ENCODE measurements at regions not wholly inside any gene's neighbourhood (a gene's known extent, or its start where the extent isn't known, plus 50 kb on each side); places are given as distances from the start of the nearest gene placed in this dataset.
"Not testable (repeated sequence)": the region's sequence is repeated elsewhere in the genome, so short reads cannot be mapped to it uniquely, and the experiment has no call there.

- no peak overlapping the region for H3K4me3 ChIP-seq (ENCODE audit: low read depth, low read length, poor library complexity, severe bottlenecking)
- ChIA-PET POLR2A (ENCODE audit: low non-redundant PET) (no interaction called here), CTCF (no interaction called here)
- no peaks in the 10 kb centered on the region for H3K9me3 ChIP-seq (ENCODE audit: low read depth, low read length, poor library complexity, severe bottlenecking)
- intact Hi-C loops (cut with micrococcal nuclease; ENCODE audit: unreplicated experiment), result no loop called here
- H3K27ac ChIP-seq (ENCODE audit: low read depth, low read length, poor library complexity, severe bottlenecking), result no peak overlapping the region
- H3K36me3 ChIP-seq (ENCODE audit: insufficient read depth, low read length, poor library complexity, severe bottlenecking), result no peaks in the 10 kb centered on the region
- H3K27me3 ChIP-seq (replicated peaks; ENCODE audit: insufficient read depth, low read depth, low read length, poor library complexity), result no peaks in the 10 kb centered on the region
- no peaks in the 10 kb centered on the region for H3K4me1 ChIP-seq (ENCODE audit: insufficient read depth, low read length, poor library complexity, severe bottlenecking)
- BruUV-seq (replicated peaks), result no TSS peak
- peak; percentile 0 for DNase-seq (ENCODE audit: low spot score)
- TF ChIP-seq EZH2 (IDR thresholded peaks at IDR 0.05; ENCODE audit: borderline replicate concordance, low read depth, low read length, poor library complexity, severe bottlenecking) (no peak), CTCF (conservative IDR thresholded peaks at IDR 0.05; ENCODE audit: low read depth, low read length) (no peak)
These were observed 846.6 kb upstream of the ANO3 start for GRCh38 chr11:25485315-25485714.

GRCh38 chr11:25486338-25486737 is 845.6 kb upstream of the ANO3 start:
- CTCF ChIA-PET; POLR2A ChIA-PET (ENCODE audit: low non-redundant PET); H3K27me3 ChIP-seq (replicated peaks; ENCODE audit: insufficient read depth, low read depth, low read length, poor library complexity); DNase-seq (ENCODE audit: low spot score); H3K36me3 ChIP-seq (ENCODE audit: insufficient read depth, low read length, poor library complexity, severe bottlenecking); H3K4me3 ChIP-seq (ENCODE audit: low read depth, low read length, poor library complexity, severe bottlenecking); H3K27ac ChIP-seq (ENCODE audit: low read depth, low read length, poor library complexity, severe bottlenecking); H3K4me1 ChIP-seq (ENCODE audit: insufficient read depth, low read length, poor library complexity, severe bottlenecking); BruUV-seq (replicated peaks); intact Hi-C loops (cut with micrococcal nuclease; ENCODE audit: unreplicated experiment); H3K9me3 ChIP-seq (ENCODE audit: low read depth, low read length, poor library complexity, severe bottlenecking): not testable (repeated sequence)

- DNase-seq (ENCODE audit: low spot score); POLR2A ChIA-PET (ENCODE audit: low non-redundant PET); H3K9me3 ChIP-seq (ENCODE audit: low read depth, low read length, poor library complexity, severe bottlenecking); H3K27me3 ChIP-seq (replicated peaks; ENCODE audit: insufficient read depth, low read depth, low read length, poor library complexity); H3K4me3 ChIP-seq (ENCODE audit: low read depth, low read length, poor library complexity, severe bottlenecking); intact Hi-C loops (cut with micrococcal nuclease; ENCODE audit: unreplicated experiment); BruUV-seq (replicated peaks); H3K4me1 ChIP-seq (ENCODE audit: insufficient read depth, low read length, poor library complexity, severe bottlenecking); CTCF ChIA-PET; H3K36me3 ChIP-seq (ENCODE audit: insufficient read depth, low read length, poor library complexity, severe bottlenecking); H3K27ac ChIP-seq (ENCODE audit: low read depth, low read length, poor library complexity, severe bottlenecking): not testable (repeated sequence)
These were observed 843.8 kb upstream of the ANO3 start for GRCh38 chr11:25488176-25488575.

DNA sequence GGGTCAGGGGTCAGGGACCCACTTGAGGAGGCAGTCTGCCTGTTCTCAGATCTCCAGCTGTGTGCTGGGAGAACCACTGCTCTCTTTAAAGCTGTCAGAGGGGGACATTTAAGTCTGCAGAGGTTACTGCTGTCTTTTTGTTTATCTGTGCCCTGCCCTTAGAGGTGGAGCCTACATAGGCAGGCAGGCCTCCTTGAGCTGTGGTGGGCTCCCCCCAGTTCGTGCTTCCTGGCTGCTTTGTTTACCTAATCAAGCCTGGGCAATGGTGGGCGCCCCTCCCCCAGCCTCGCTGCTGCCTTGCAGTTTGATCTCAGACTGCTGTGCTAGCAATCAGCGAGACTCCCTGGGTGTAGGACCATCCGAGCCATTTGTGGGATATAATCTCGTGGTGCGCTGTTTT is 830.5 kb upstream of the ANO3 start:
- H3K4me3 ChIP-seq (ENCODE audit: low read depth, low read length, poor library complexity, severe bottlenecking); intact Hi-C loops (cut with micrococcal nuclease; ENCODE audit: unreplicated experiment); H3K27me3 ChIP-seq (replicated peaks; ENCODE audit: insufficient read depth, low read depth, low read length, poor library complexity); H3K9me3 ChIP-seq (ENCODE audit: low read depth, low read length, poor library complexity, severe bottlenecking); H3K27ac ChIP-seq (ENCODE audit: low read depth, low read length, poor library complexity, severe bottlenecking); DNase-seq (ENCODE audit: low spot score); H3K36me3 ChIP-seq (ENCODE audit: insufficient read depth, low read length, poor library complexity, severe bottlenecking); H3K4me1 ChIP-seq (ENCODE audit: insufficient read depth, low read length, poor library complexity, severe bottlenecking); BruUV-seq (replicated peaks); POLR2A ChIA-PET (ENCODE audit: low non-redundant PET); CTCF ChIA-PET: not testable (repeated sequence)

GRCh38 chr11:25515576-25515975 is 816.4 kb upstream of the ANO3 start:
- no peaks in the 10 kb centered on the region for H3K9me3 ChIP-seq (ENCODE audit: low read depth, low read length, poor library complexity, severe bottlenecking)
- no peaks in the 10 kb centered on the region for H3K27me3 ChIP-seq (replicated peaks; ENCODE audit: insufficient read depth, low read depth, low read length, poor library complexity)
- DNase-seq (ENCODE audit: low spot score), result no peak
- H3K4me1 ChIP-seq (ENCODE audit: insufficient read depth, low read length, poor library complexity, severe bottlenecking), result no peaks in the 10 kb centered on the region
- TF ChIP-seq EZH2 (IDR thresholded peaks at IDR 0.05; ENCODE audit: borderline replicate concordance, low read depth, low read length, poor library complexity, severe bottlenecking) (no peak), CTCF (conservative IDR thresholded peaks at IDR 0.05; ENCODE audit: low read depth, low read length) (no peak)
- no peaks in the 10 kb centered on the region for H3K36me3 ChIP-seq (ENCODE audit: insufficient read depth, low read length, poor library complexity, severe bottlenecking)
- H3K27ac ChIP-seq (ENCODE audit: low read depth, low read length, poor library complexity, severe bottlenecking), result no peak overlapping the region
- ChIA-PET POLR2A (ENCODE audit: low non-redundant PET) (no interaction called here), CTCF (no interaction called here)
- no peak overlapping the region for H3K4me3 ChIP-seq (ENCODE audit: low read depth, low read length, poor library complexity, severe bottlenecking)
- no TSS peak for BruUV-seq (replicated peaks)
- intact Hi-C loops (cut with micrococcal nuclease; ENCODE audit: unreplicated experiment), result no loop called here
